Activated T-cell treated with anti-CD3 and anti-CD28 coated beads, Interleukin-2, amount 50 U/mL, for 24 hours (primary cell): ENCODE measurements at regions not wholly inside any gene's neighbourhood (a gene's known extent, or its start where the extent isn't known, plus 50 kb on each side); places are given as distances from the start of the nearest gene placed in this dataset.
"Not testable (repeated sequence)": the region's sequence is repeated elsewhere in the genome, so short reads cannot be mapped to it uniquely, and the experiment has no call there.

Source experiments
- DNase-seq: peaks from one replicate; pipeline ENCODE4 v3.0.0-alpha.2; 2020
- H3K27ac Mint-ChIP-seq: 2 replicates; pipeline ENCODE4 v1.8.0; 2020; ENCODE audit warnings: mild to moderate bottlenecking, mixed read lengths
- H3K27me3 Mint-ChIP-seq: 2 replicates; pipeline ENCODE4 v1.8.0; 2020; ENCODE audit warnings: mixed read lengths
- H3K36me3 Mint-ChIP-seq: 2 replicates; pipeline ENCODE4 v1.8.0; 2020; ENCODE audit warnings: low read depth, mixed read lengths
- H3K4me1 Mint-ChIP-seq: 2 replicates; pipeline ENCODE4 v1.8.0; 2020; ENCODE audit warnings: low read depth, mixed read lengths
- H3K4me3 Mint-ChIP-seq: 2 replicates; pipeline ENCODE4 v1.8.0; 2020; ENCODE audit warnings: mild to moderate bottlenecking, moderate library complexity, mixed read lengths
- H3K9me3 Mint-ChIP-seq: 2 replicates; pipeline ENCODE4 v1.8.0; 2020; ENCODE audit warnings: mixed read lengths

DNA sequence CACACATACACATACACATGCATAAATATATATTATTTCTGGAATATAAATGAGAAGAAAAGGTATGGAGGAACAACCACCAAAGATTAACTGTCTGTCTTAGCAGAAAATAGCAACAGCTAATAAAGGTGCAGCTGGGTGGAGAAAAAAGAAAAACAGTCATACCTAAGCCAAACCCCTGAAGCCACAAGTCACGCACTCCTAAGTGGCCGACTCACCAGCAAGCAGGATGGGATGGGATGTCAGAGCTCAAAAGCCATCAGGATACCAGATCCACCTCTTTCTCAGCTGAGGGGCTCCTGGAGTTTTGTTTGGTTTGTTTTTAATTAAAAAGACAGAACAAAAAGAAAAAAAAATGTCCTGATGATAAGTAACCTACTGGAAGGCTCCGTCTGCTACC is 64.7 kb upstream of the HIVEP3 start:
- Mint-ChIP-seq H3K9me3 (no peaks in the 10 kb centered on the region), H3K4me3 (no peak overlapping the region), H3K4me1 (peaks cover 26% of the 10 kb centered on the region), H3K27me3 (no peaks in the 10 kb centered on the region), H3K36me3 (no peaks in the 10 kb centered on the region), H3K27ac (no peak overlapping the region)
- DNase-seq, result no peak

DNA sequence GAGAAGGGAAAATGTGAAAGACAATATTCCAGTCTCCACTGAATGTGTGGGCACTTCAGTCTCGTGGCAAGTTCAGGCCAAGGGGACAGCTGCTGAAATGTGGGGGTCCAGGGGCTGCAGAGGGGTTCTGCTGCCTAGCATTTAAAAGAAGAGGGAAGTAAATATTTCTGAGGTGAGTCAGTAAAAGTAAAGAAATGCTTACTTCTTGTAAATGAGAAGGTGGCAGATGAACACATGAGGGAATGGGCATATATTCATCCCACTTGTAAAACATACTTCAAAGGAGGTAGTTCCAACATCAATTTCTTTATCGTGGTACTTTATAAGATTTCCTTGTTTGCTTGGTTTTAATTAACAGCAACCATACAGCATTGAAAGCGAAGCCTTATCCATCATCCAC is 63.1 kb upstream of the HIVEP3 start:
- DNase-seq, result no peak
- H3K27me3 Mint-ChIP-seq, result no peaks in the 10 kb centered on the region
- H3K27ac Mint-ChIP-seq, result no peak overlapping the region
- no peaks in the 10 kb centered on the region for H3K9me3 Mint-ChIP-seq
- H3K4me1 Mint-ChIP-seq, result peaks cover 26% of the 10 kb centered on the region
- no peaks in the 10 kb centered on the region for H3K36me3 Mint-ChIP-seq
- no peak overlapping the region for H3K4me3 Mint-ChIP-seq

GRCh38 chr1:41980827-41981653 is 62.3 kb upstream of the HIVEP3 start:
- Mint-ChIP-seq H3K36me3 (no peaks in the 10 kb centered on the region), H3K27me3 (no peaks in the 10 kb centered on the region), H3K4me3 (no peak overlapping the region), H3K27ac (no peak overlapping the region), H3K4me1 (peaks cover 26% of the 10 kb centered on the region), H3K9me3 (no peaks in the 10 kb centered on the region)
- no peak for DNase-seq

DNA sequence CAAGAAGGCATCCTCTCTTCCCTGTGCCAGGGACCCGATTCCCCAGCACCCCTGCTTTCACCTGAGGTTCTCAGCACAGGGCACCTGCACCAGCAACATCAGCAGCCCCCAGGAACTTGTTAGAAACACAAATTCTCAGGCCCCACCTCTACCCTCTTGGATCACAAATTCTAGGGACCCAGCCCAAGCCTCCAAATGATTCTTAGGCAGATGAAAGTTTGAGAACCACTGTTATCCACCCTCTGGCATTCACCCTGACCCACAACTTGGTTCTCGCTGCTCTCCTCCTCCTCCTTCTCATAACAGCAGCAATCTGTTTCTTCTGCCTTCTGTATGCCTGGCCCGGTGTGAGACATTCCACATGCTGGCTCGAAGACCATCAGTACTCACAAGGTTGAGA is 60.3 kb upstream of the HIVEP3 start:
- Mint-ChIP-seq H3K4me3 (no peak overlapping the region), H3K4me1 (peaks cover 26% of the 10 kb centered on the region), H3K9me3 (no peaks in the 10 kb centered on the region), H3K27me3 (no peaks in the 10 kb centered on the region), H3K36me3 (no peaks in the 10 kb centered on the region), H3K27ac (no peak overlapping the region)
- DNase-seq, result no peak

- Mint-ChIP-seq H3K4me3 (no peak overlapping the region), H3K4me1 (peaks cover 26% of the 10 kb centered on the region), H3K9me3 (no peaks in the 10 kb centered on the region), H3K36me3 (no peaks in the 10 kb centered on the region), H3K27ac (no peak overlapping the region), H3K27me3 (no peaks in the 10 kb centered on the region)
- no peak for DNase-seq
These were observed 58.6 kb upstream of the HIVEP3 start for GRCh38 chr1:41977326-41977725.

DNA sequence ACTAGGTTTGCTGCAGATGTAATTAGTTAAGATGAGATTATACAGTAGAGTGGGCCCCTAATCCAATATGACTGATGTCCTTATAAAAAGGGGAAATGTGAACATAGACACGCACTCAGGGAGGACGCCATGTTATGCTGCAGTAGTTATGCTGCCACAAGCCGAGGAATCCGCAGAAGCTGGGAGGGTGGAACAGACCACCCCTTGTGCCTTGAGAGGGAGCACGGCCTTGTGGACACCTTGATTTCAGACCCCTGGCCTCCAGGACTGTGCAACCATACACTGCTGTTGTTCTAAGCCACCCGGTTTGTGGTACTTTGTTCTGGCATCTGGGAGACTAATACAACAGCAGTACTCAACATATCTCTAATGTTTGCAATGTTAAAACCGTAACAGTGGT is 57.9 kb upstream of the HIVEP3 start:
- Mint-ChIP-seq H3K4me3 (no peak overlapping the region), H3K4me1 (peaks cover 23% of the 10 kb centered on the region), H3K36me3 (no peaks in the 10 kb centered on the region), H3K27me3 (no peaks in the 10 kb centered on the region), H3K9me3 (no peaks in the 10 kb centered on the region), H3K27ac (no peak overlapping the region)
- DNase-seq, result no peak

DNA sequence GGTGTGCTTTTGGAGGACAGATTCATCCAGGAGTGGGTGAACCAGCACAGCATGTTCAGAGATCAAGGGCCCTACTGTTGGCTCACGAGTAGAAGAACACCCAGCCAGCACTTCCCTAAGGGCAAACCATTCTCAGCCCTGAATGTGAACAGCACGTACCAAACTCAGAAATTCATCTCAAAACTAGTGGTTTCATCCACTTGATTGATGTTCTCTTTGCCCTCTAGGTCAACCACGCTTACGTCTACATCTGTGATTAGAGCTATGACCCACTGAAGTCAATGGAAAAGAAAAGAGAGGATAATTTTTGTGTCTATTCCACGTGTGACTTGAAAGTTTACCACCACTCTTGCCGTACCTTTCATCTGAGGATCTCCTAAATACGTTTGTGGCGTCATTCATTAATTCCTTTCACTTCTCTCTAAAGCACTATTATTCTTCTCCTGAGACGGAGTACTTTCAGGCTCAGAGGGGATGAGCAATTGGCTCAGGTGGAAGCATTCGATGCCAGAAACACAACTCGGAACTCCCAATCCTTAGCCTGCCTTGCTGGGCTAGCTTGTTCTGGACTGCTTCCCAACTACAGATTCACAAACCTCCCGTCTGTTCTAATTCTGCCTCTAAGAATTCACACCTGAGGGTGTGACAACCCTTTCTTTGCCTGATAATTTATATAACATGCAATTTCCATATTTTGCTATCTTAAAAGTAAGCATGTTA is 57.3 kb upstream of the HIVEP3 start:
- Mint-ChIP-seq H3K9me3 (no peaks in the 10 kb centered on the region), H3K36me3 (no peaks in the 10 kb centered on the region), H3K4me3 (no peak overlapping the region), H3K27me3 (no peaks in the 10 kb centered on the region), H3K4me1 (peaks cover 16% of the 10 kb centered on the region), H3K27ac (no peak overlapping the region)
- DNase-seq, result no peak

- H3K27ac Mint-ChIP-seq, result no peak overlapping the region
- no peaks in the 10 kb centered on the region for H3K9me3 Mint-ChIP-seq
- H3K27me3 Mint-ChIP-seq, result no peaks in the 10 kb centered on the region
- no peak overlapping the region for H3K4me3 Mint-ChIP-seq
- no peak for DNase-seq
- H3K36me3 Mint-ChIP-seq, result no peaks in the 10 kb centered on the region
- H3K4me1 Mint-ChIP-seq, result peaks cover 10% of the 10 kb centered on the region
These were observed 56.4 kb upstream of the HIVEP3 start for GRCh38 chr1:41975121-41975520.

- H3K4me3 Mint-ChIP-seq, H3K4me1 Mint-ChIP-seq, H3K9me3 Mint-ChIP-seq, H3K27ac Mint-ChIP-seq, H3K27me3 Mint-ChIP-seq, H3K36me3 Mint-ChIP-seq, DNase-seq: not testable (repeated sequence)
These were observed 49.8 kb upstream of the HIVEP3 start for GRCh38 chr1:41968557-41968956.
